HG02970 (cell line): ENCODE measurements at regions not wholly inside any gene's neighbourhood (a gene's known extent, or its start where the extent isn't known, plus 50 kb on each side); places are given as distances from the start of the nearest gene placed in this dataset.
"Not testable (repeated sequence)": the region's sequence is repeated elsewhere in the genome, so short reads cannot be mapped to it uniquely, and the experiment has no call there.

Experiments
- ATAC-seq: cut with Tn5 transposase; IDR thresholded peaks from one replicate; pipeline ENCODE4 v1.9.1; 2021; ENCODE audit warnings: mild to moderate bottlenecking, moderate library complexity, moderate number of reproducible peaks; ENCODE audit not compliant: unreplicated experiment, low FRiP score

DNA sequence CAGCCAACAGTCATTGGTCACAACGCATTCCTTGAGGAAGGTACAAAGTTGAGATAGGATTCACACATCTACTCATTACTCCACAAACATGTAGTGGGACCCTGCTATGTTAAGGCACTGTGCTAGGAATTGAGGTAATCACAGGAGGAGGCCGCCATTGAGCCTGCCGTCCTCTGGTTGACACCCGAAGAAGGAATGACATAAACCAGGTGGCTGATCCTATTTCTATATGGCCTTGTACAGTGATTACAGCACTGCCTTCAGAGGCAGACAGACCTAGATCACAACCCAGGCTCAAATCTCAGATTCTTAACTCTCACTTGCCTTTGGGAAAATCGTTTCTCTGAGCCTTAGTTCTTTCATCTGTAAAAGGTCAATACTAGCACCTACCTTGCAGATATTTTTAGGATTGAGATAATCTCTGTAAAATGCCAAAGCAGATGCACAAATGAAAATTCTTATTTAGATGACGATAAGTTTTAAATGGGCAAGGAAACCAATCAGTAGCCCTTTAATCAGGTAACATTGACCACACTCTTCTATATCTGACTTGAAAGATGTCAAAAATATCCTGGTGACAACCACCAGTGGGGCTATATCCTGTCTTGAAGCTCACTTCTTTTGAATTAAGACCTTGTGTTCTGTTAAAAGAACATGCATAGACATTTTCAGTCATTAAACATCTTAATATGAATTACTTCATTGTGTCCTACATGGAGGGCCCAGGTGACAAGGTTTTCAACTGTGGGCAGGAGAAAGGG lies 251.6 kb downstream of the KCTD12 start:
- no peak for ATAC-seq

DNA sequence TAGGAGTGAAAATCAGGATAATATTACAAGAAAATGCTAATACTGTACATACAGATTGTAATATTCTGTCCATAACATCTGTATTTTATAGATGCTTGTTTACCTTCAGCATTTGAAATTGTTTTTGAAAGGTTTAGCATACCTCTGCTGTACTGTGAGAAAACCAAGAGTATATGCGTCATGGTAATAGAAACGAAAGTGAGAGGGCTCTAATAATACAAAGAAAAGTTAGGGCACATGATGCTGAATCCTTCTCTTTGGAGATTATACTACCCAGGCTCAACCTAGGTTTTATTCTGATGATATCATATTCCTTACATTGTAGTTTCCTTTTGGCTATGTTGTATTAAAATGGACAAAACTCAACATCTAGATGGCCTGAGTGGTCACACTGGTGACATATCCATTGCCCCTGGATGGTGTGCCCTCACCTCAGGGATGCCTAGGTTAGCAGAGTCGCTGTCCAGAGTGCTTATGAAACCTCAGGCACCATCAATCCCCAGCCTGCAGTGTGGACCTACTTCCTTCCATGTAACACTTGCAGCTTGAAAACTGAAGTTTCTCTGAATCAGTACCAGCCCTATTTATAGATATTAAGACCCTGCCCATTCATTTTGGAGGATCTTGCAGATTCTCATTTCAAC lies 253.7 kb downstream of the KCTD12 start:
- ATAC-seq = no peak

DNA sequence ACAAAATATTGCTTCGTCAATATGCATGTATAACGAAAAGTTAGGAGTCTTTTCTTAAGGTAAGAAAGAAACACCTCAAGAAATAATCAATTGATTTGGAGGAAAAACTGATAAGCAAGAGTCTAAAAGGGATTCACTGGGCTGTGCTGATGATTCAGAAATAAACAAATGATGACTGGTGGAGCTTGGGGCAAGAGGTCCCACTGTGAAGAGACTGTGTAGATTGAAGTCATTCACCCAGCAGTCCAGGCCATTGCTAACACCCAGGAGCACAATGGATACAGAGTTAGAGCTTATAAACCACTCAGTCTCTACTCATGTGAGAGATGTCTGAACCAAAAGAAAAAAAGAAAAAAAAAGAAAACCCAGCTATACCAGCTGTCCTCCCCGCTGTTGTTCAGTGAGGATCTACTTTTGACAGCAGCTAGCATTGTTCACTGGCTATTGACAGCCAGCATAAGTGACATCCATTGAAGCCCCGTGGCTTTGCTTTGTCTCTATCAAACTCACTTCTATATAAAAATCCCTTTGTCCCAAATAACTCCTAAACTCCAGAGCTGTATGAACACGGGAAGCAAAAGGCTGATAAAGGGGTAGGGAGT lies 255.5 kb downstream of the KCTD12 start:
- ATAC-seq = no peak

DNA sequence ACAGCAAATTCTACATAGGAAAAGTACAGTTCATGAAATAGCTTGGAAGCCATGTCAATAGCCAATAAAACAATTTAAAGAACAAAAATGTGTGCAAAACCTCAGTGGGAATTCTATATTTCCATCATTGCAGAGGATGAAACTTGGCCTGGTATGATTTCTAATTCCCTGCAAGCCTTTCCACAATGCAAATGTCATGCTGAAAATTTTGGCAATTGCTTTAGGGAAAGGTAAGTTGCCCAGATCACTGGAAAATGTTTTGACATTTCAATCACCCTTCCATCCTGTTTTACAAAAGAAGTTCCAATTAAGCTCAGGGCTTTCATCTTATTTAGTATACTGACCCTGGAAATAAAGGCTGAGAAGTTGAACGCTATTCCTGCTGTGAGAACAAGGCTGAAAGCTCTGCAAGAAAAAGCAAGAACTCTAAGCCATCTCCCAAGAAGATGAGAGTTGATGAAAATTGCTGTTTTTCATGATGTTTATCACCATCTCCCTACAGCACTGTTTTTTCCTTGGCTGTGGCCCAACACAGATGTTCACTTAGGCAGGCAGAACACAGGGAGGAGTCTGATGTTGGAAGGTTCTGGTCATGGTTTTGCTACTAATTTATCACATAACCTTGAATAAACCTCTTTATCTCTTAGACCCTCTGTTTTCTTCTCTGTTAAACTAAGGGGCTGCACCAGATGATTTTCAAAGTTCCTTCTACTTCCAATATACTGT lies 263.7 kb downstream of the KCTD12 start:
- ATAC-seq = no peak

DNA sequence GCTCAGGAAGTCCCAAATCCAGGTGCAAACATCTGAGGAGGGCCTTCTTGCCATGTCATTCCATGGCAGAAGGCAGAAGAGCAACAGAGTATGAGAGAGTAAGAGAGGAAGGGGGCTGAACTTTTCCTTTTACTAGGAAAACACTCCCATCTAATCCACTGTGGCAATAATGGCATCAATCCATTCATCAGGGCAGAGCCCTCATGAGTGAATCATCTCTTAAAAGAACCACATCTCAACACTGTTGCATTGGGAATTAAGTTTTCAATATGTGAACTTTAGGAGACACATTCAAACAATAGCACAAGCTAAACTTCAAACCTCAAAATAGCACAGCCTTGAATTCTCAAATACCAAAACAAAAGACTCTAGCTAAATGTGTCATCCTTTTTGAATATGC lies 264.5 kb downstream of the KCTD12 start:
- no peak for ATAC-seq

DNA sequence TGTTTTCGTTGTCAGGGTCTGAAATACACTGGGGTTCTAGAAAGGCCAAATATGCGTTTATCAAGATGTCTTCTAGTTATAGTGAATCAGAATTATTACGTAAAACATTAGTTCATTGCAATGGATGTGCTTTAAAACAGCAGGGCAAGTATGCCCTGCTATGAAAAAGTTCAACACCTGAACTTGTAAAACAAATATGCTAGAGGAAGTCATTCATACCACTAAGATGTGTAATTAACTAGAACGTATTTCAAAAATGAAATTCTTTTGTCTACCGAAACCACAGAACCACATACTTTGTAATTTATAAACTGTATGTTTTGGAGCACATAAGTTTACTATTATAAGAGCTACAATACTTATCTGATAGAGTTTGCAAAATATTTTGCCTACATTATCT lies 266.2 kb downstream of the KCTD12 start:
- ATAC-seq = no peak

DNA sequence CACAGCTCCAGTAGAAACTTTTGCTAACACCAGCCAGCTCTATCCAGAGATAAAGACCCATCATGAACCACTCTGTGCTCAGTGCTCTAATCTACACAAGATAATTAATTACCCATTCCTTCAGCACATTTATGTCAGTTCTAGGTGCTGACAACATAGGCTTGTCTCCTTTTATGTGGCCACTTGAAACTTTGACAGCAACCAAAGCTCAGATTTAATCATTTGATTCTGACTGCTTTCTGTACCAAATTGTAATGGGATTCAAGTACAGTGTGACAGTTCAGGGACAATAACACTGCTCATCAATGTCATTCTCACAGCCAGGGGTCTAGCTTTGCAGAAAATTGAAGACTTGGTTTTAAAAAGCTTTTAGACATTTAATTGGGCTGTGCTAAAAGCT lies 266.6 kb downstream of the KCTD12 start:
- ATAC-seq = no peak

DNA sequence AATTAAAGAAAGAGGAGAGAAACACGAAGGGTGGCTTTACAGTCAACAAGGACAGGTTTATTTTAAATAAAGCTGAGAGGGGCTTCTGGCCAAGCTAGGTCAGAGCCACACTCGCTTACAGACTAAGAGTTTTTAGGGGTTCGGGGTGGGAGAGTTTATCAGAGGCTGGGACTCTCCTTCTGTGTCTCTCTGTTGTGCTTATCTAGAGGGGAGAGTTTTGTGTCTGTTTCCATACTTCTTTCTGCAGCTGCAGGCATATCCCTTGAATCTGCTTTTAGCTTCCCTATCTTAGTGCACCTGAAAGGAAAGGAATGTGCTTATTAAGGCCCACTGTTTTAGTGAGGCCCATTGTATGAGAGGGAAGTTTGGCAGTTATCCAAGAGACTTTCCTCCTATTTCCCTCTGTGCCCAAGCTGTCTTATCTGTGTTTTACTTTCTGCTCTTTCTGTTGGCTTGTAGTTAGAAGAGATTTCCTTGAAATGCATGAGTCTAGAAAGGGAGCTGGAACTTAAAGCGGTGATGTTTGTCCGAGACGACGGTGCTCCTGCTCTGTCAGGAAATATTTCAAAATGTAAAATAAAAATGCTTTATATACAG lies 275.3 kb downstream of the KCTD12 start:
- no peak for ATAC-seq

DNA sequence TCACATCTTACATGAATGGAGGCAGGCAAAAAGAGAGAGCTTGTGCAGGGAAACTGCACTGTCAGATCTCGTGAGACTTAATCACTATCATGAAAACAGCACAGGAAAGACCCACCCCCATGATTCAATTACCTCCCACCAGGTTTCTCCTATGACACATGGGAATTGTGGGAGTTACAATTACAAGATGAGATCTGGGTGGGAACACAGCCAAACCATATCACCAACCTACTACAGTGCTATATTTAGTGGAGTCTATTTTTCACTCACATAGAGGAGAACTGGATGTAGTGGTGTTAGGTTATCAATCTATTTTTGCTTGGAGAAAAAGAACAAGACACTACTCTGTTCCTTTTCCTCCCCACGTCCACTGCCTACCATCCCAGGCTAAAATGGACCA lies 276.6 kb downstream of the KCTD12 start:
- no peak for ATAC-seq

DNA sequence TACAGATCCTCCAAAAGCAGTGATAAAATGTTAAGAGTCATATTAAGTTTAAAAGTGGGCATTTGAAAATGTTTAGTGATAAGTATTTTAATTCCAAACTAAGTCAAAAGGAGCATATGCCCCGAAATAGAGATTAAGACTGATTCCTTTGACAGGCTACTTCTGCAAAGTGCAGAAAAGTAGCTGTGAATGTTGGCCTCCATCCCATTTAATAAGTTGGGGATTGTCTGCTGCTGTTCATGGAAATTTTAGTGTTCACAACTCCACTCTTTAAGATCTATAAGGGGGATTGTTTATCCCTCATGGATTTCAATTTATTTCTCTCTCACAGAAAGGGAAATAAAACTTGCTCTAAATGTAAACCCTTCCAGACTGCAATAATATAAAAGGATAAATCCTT lies 278.3 kb downstream of the KCTD12 start:
- ATAC-seq = no peak

DNA sequence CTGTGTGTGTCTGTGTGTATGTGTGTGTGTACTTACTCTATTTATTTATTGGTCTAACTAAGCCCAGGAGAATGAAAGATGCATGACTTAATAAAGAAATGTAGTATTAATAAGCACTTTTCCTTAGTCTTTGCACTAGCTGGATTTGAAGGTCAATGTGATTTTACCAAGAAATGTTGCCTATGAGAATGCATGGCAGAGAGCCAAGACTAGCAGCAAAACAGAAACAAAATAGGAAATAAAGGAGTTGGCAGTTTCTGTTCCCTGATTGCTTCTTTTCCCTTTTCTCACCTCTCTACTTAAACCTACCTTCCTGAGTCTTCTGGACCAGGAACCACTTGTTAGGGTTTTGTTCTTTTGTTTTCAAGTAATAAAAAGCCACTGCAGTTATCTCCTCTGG lies 286.1 kb downstream of the KCTD12 start:
- no peak for ATAC-seq

DNA sequence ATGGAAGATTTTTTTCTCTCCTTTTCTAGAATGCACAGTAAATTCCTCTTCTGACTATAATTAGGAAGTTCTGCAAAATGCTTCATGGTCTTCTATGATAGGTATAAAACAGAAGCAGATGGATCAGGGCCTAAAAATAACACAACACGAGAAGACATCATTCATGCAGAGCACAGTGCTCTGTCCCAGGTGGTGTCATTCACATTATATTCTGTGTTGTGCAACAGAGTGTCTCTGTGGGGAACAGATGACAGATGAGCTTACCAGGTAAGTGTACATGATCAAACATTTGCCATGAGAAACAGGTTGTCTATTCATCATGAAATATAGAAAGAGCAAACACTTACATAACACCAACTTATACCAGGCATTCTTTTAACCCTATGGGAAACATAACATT lies 288.3 kb downstream of the KCTD12 start:
- ATAC-seq = no peak

DNA sequence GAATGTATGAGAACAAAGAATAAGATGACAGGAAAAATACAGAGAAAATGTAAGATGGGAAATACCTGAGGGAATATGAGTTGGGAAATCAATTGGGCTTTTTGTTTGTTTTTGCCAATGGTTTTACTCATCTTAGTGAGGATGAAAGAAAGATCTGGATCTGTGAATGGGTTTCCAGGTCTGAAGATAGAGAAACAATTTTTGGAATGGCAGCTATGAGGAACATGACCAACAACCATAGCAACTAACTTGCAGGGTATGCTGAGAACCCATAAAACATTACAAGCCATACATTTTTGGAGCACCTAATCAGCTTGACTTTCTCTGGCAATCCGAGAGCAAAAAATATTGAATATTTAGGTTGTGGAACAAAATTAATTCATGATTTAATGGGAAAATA lies 290.0 kb downstream of the KCTD12 start:
- ATAC-seq = no peak

DNA sequence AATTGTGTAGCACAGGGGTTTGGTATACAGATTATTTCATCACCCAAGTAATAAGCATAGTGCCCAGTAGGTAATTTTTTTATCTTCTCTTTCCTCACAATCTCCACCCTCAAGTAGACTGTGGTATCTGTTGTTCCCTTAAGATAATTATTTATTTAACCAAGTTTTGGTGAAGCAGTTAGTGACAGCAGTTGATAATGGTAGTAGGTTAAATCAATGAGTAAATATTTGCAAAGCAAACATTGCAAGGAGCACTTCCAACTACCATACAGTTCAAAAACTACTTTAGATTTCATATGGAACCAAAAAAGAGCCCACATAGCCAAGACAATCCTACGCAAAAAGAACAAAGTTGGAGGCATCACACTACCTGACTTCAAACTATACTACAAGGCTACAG lies 291.8 kb downstream of the KCTD12 start:
- no peak for ATAC-seq

DNA sequence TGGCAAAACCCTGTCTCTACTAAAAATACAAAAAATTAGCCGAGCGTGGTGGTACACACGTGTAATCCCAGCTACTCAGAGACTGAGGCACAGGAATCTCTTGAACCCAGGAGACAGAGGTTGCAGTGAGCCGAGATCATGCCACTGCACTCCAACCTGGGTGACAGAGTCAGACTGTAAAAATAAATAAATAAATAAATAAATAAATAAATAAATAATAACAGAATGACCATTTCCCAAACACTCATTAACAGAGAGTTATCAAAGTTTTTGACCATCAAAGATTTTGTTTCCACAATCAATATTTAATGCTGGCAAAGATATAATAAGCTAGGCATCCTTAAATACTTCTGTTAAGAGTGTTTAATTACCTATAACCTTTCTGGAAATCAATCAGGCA lies 299.4 kb downstream of the KCTD12 start:
- no peak for ATAC-seq

DNA sequence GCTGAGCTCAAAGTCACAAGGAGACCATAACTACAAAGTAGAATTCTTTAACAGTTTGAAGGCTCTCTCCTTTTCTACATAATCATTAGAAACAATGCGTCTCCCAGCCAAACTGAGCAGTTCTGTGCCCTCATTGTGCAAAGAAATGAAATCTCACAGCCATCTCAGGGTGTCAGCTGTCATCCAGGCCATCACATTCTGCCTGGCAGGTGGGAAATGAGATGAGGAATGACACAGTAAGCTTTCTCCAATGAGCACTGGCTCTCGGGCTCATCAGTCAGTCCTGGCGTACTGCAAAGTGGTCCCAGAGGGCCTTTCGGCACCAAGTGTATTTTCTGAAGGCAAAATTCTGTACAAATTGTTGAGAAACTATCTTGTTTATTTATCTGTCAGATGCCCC lies 306.5 kb downstream of the KCTD12 start:
- no peak for ATAC-seq

DNA sequence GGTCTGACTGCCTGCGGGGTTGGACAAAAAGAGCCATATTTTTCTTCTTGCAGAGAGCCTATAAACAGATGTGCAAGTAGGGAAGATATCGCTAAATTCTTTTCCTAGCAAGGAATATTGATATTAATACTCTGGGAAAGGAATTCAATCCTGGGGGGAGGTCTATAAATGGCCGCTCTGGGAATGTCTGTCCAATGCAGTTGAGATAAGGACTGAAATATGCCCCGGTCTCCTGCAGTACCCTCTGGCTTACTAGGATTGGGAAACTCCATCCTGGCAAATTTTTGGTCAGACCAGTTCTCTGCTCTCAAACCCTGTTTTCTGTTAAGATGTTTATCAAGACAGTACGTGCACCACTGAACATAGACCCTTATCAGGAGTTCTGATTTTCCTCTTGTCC lies 310.6 kb downstream of the KCTD12 start:
- ATAC-seq = not testable (repeated sequence)

DNA sequence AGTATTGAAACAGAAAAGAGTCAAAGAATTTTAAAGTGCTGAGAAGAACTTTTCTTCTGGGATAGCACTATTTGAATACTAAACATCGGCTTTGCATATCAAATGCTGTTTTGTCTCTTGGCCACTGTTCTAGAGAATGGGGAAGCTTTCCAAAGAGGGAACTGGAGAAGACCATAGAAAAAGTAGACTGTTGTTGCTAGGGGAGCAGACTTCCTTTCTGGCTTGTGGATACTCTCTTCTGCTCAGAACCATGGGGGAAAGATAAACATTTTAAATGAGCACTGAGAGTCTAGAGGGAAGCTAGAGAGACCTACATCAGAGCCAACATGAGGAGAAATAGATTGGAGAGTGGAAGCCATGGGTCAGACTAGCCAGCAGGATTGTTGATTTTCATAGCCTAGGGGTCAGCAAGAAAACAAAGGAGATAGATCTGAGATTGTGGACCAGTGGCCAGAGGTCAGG lies 315.7 kb downstream of the KCTD12 start:
- ATAC-seq = no peak

DNA sequence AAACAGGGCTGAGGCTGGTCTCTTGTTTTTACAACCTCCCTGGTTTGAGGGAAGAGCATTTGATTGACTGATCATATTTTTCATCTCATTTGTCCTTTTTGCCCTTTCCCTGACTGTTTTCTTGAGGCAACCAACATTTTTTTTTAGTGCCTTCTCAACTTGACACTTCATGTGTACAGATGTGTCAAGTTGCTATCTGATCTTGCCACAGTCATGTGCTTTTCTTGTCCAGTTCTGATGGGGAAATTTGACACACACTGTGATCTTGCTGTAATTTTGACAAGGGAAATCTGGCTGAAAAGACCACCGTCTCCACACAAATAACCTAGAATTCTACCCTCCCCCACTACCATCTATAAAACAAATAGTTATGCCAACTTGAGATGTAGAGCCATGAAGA lies 329.6 kb downstream of the KCTD12 start:
- no peak for ATAC-seq

DNA sequence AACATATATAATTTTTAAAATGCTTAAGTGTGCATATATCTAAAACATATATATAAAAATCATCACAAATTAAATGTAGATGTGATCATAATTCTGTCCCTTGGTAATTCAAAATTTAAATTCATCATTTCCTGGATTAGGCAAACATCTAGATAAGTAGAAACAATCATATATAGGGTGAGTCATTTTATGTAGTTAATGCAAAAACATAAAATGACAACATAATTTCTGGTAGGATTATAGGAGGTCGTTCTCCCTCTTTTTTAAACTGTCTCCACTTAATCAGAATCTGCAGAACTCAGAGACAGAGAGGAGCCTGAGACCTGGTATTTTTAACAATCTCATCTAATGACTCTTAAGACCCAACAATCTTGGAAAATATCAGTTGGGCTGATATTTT lies 333.4 kb downstream of the KCTD12 start:
- ATAC-seq = no peak
